GM23338 (cell line): ENCODE measurements at regions not wholly inside any gene's neighbourhood (a gene's known extent, or its start where the extent isn't known, plus 50 kb on each side); places are given as distances from the start of the nearest gene placed in this dataset.

ENCODE experiments used
- ATAC-seq: fragments of 200-7000 bp; cut with Tn5 transposase; 3 replicates; pipeline ENCODE4 v1.9.1; 2020
- DNase-seq: peaks from one replicate; pipeline ENCODE4 v3.0.0-alpha.2; 2015; ENCODE audit warnings: low spot score
- H2AFZ ChIP-seq: fragments of 200-600 bp; sonication (generic); 2 replicates; pipeline ENCODE4 v1.8.0; 2016; ENCODE audit warnings: antibody characterized with exemption, mild to moderate bottlenecking, moderate library complexity
- H3F3A ChIP-seq: fragments of 200-600 bp; sonication (generic); replicated peaks from 2 replicates; pipeline ENCODE4 v1.8.0; 2017; ENCODE audit warnings: antibody characterized with exemption, mixed run types, low read depth
- H3K27ac ChIP-seq: fragments of 200-600 bp; sonication (generic); 2 replicates; pipeline ENCODE4 v1.6.1; 2016; ENCODE audit warnings: low read depth
- H3K27me3 ChIP-seq: fragments of 200-600 bp; sonication (generic); 2 replicates; pipeline ENCODE4 v1.8.0; 2016; ENCODE audit warnings: mild to moderate bottlenecking, mixed run types, moderate library complexity; ENCODE audit not compliant: insufficient read depth
- H3K36me3 ChIP-seq: fragments of 200-600 bp; sonication (generic); 2 replicates; pipeline ENCODE4 v1.8.0; 2016; ENCODE audit warnings: mild to moderate bottlenecking; ENCODE audit not compliant: insufficient read depth
- H3K4me1 ChIP-seq: fragments of 200-600 bp; sonication (generic); 2 replicates; pipeline ENCODE4 v1.8.0; 2016; ENCODE audit warnings: mild to moderate bottlenecking, moderate library complexity; ENCODE audit not compliant: insufficient read depth
- H3K4me2 ChIP-seq: fragments of 200-600 bp; sonication (generic); 2 replicates; pipeline ENCODE4 v1.7.1; 2017; ENCODE audit warnings: mixed run types
- H3K4me3 ChIP-seq: fragments of 200-600 bp; sonication (generic); 2 replicates; pipeline ENCODE4 v1.6.1; 2016; ENCODE audit warnings: mixed run types
- H3K79me2 ChIP-seq: fragments of 200-600 bp; sonication (generic); replicated peaks from 2 replicates; pipeline ENCODE4 v1.8.0; 2017; ENCODE audit warnings: mild to moderate bottlenecking; ENCODE audit not compliant: insufficient read depth
- H3K9me2 ChIP-seq: fragments of 200-600 bp; sonication (generic); 2 replicates; pipeline ENCODE4 v1.8.0; 2017; ENCODE audit not compliant: insufficient read depth
- H4K20me1 ChIP-seq: fragments of 200-600 bp; sonication (generic); replicated peaks from 2 replicates; pipeline ENCODE4 v1.8.0; 2017; ENCODE audit warnings: mild to moderate bottlenecking; ENCODE audit not compliant: insufficient read depth
- H3K27ac Mint-ChIP-seq: 2 replicates; pipeline ENCODE4 v1.8.0; 2020; ENCODE audit warnings: inconsistent platforms, mild to moderate bottlenecking, moderate library complexity, mixed read lengths
- H3K27me3 Mint-ChIP-seq: 3 replicates; pipeline ENCODE4 v1.8.0; 2022; ENCODE audit warnings: low read depth, mild to moderate bottlenecking, moderate library complexity, mixed read lengths, inconsistent platforms; ENCODE audit not compliant: insufficient read depth, poor library complexity
- H3K36me3 Mint-ChIP-seq: 3 replicates; pipeline ENCODE4 v1.8.0; 2021; ENCODE audit warnings: low read depth, mild to moderate bottlenecking, inconsistent platforms, moderate library complexity, mixed read lengths
- H3K4me1 Mint-ChIP-seq: 3 replicates; pipeline ENCODE4 v1.8.0; 2020; ENCODE audit warnings: mild to moderate bottlenecking, inconsistent platforms, mixed read lengths
- H3K4me3 Mint-ChIP-seq: 3 replicates; pipeline ENCODE4 v1.8.0; 2021; ENCODE audit warnings: moderate library complexity, mild to moderate bottlenecking, inconsistent platforms, mixed read lengths
- H3K9me3 Mint-ChIP-seq: 3 replicates; pipeline ENCODE4 v1.8.0; 2020; ENCODE audit warnings: moderate library complexity, mild to moderate bottlenecking, inconsistent platforms, mixed read lengths
- CREB1 ChIP-seq: fragments of 250-450 bp; sonication (Bioruptor Pico); IDR thresholded peaks from 2 replicates; pipeline ENCODE4 v1.5.0; 2020; ENCODE audit warnings: low read depth, mild to moderate bottlenecking, moderate library complexity
- EZH2 ChIP-seq: fragments of 200-600 bp; sonication (generic); IDR thresholded peaks from one replicate; pipeline ENCODE4 v1.8.0; 2017; ENCODE audit warnings: antibody characterized with exemption, mild to moderate bottlenecking, low read depth; ENCODE audit not compliant: unreplicated experiment
- EZH2phosphoT487 ChIP-seq: fragments of 200-600 bp; sonication (generic); IDR thresholded peaks from one replicate; pipeline ENCODE4 v1.8.1; 2018; ENCODE audit warnings: antibody characterized with exemption; ENCODE audit not compliant: unreplicated experiment
- JUNB ChIP-seq: IDR thresholded peaks from one replicate; pipeline ENCODE4 v1.6.1; 2016; ENCODE audit warnings: antibody characterized with exemption; ENCODE audit not compliant: unreplicated experiment
- NANOG ChIP-seq: IDR thresholded peaks from 2 replicates; pipeline ENCODE4 v1.6.1; 2016; ENCODE audit warnings: antibody characterized with exemption, borderline replicate concordance
- POLR2AphosphoS5 ChIP-seq: IDR thresholded peaks from 2 replicates; pipeline ENCODE4 v1.6.1; 2016; ENCODE audit warnings: antibody characterized with exemption, low read depth
- STAT1 ChIP-seq: IDR thresholded peaks from one replicate; pipeline ENCODE4 v1.6.1; 2016; ENCODE audit warnings: antibody characterized with exemption; ENCODE audit not compliant: unreplicated experiment
- ZNF114 ChIP-seq: fragments of 250-450 bp; sonication (Bioruptor Pico); IDR thresholded peaks from 2 replicates; pipeline ENCODE4 v1.5.0; 2020; ENCODE audit warnings: mild to moderate bottlenecking, moderate library complexity
- ZNF331 ChIP-seq: fragments of 250-450 bp; sonication (Bioruptor Pico); IDR thresholded peaks from 2 replicates; pipeline ENCODE4 v1.5.0; 2020; ENCODE audit warnings: low read depth, mild to moderate bottlenecking, moderate library complexity
- TF ChIP-seq, protein P1 (sequence below): IDR thresholded peaks from 2 replicates; pipeline ENCODE4 v1.6.1; 2016; ENCODE audit warnings: antibody characterized with exemption
- TF ChIP-seq, protein P2 (sequence below), 2 experiments: fragments of 200-600 bp in 1 of 2; sonication (generic) in 1 of 2; conservative IDR thresholded peaks; 2 replicates each; pipeline versions ENCODE4 v1.5.1 to v1.6.1; 2016 to 2017; ENCODE audit warnings: antibody characterized with exemption in 2 of 2, low read depth in 2 of 2, mild to moderate bottlenecking in 2 of 2, moderate library complexity in 1 of 2
- TF ChIP-seq, protein P3 (sequence below): IDR thresholded peaks from one replicate; pipeline ENCODE4 v1.6.1; 2018; ENCODE audit warnings: antibody characterized with exemption; ENCODE audit not compliant: unreplicated experiment

DNA sequence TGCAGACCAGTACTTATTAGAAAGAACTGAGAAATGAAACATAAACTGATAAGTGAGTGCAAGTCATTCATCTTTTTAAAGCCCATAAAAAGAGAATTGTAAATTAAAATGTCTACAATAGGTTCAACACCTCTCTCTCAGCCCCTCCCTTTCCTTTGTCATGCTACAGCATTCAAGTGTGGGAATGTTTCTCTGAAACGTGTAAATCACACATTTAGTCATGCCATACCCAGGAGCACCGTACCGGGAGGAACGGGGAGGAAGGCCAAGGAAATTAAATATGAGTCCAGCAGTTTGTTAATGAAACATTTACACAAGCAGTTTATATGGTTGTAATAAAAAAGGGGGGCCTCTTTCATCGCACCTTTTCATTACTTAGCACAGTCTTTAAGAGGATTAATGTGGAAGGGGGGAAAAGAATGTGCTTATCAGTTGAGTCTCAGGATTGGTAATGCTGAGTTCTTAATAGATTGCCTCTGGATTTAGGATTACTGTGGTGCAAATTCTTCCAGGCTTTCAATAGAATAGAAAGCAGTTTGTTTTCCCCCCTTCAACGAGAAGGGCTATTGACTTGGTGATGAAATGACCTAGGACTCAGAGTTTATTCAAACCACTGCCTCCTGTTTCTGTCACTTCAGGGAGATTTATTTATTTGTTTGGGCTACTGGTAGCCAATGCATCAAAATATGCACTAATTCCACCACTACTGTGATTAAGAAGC lies 176.0 kb upstream of the ZNF608 start (continued):
- no peak for TF ChIP-seq ZNF331 (CRISPR knock-in tag)
- TF ChIP-seq, protein P1, sequence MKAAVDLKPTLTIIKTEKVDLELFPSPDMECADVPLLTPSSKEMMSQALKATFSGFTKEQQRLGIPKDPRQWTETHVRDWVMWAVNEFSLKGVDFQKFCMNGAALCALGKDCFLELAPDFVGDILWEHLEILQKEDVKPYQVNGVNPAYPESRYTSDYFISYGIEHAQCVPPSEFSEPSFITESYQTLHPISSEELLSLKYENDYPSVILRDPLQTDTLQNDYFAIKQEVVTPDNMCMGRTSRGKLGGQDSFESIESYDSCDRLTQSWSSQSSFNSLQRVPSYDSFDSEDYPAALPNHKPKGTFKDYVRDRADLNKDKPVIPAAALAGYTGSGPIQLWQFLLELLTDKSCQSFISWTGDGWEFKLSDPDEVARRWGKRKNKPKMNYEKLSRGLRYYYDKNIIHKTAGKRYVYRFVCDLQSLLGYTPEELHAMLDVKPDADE, result no peak
- no peak; the same call in 1 of the 2 replicates for TF ChIP-seq NANOG
- no peak for TF ChIP-seq POLR2AphosphoS5
- TF ChIP-seq EZH2phosphoT487, result no peak
- no peak for TF ChIP-seq CREB1 (CRISPR knock-in tag)
- TF ChIP-seq, protein P2, sequence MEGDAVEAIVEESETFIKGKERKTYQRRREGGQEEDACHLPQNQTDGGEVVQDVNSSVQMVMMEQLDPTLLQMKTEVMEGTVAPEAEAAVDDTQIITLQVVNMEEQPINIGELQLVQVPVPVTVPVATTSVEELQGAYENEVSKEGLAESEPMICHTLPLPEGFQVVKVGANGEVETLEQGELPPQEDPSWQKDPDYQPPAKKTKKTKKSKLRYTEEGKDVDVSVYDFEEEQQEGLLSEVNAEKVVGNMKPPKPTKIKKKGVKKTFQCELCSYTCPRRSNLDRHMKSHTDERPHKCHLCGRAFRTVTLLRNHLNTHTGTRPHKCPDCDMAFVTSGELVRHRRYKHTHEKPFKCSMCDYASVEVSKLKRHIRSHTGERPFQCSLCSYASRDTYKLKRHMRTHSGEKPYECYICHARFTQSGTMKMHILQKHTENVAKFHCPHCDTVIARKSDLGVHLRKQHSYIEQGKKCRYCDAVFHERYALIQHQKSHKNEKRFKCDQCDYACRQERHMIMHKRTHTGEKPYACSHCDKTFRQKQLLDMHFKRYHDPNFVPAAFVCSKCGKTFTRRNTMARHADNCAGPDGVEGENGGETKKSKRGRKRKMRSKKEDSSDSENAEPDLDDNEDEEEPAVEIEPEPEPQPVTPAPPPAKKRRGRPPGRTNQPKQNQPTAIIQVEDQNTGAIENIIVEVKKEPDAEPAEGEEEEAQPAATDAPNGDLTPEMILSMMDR (conservative IDR thresholded peaks at IDR 0.05; ENCODE audit: low read depth in 2 of 2), result no peak
- TF ChIP-seq STAT1, result no peak

DNA sequence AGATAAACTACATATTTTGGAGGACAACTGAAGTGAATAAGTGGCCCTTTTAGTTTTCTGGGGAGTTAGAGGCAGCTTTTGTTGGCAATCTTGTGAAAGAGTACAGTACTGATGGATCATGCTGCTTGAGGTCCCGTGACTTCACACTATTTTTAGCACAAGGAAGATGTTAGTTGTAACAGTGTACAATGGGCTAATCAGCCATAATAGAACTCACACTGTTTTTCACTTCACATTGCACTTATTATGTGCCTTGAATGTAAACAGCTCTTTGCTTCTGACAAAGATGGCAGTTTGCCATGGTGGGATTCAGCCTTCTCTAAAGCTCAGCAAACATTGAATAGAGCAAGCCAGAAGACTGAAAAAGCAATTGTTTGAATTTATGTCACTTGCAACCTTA lies 176.7 kb upstream of the ZNF608 start:
- Mint-ChIP-seq H3K4me1 (peaks cover 4% of the 10 kb centered on the region; the same call in 2 of the 3 replicates), H3K9me3 (no peaks in the 10 kb centered on the region), H3K36me3 (peaks cover 4% of the 10 kb centered on the region; the same call in 1 of the 3 replicates), H3K27ac (no peak overlapping the region), H3K4me3 (no peak overlapping the region), H3K27me3 (no peaks in the 10 kb centered on the region)
- no peaks in the 10 kb centered on the region for H4K20me1 ChIP-seq
- H3K4me2 ChIP-seq, result peak overlapping the region; percentile 45
- no peak overlapping the region for H2AFZ ChIP-seq
- peak overlapping the region; percentile 70; the same call in 1 of the 2 replicates for H3K27ac ChIP-seq
- H3K4me1 ChIP-seq, result peaks cover 58% of the 10 kb centered on the region
- ATAC-seq (no peak), DNase-seq (no peak)
- H3K36me3 ChIP-seq, result no peaks in the 10 kb centered on the region
- no peaks in the 10 kb centered on the region for H3K27me3 ChIP-seq
- no peaks in the 10 kb centered on the region for H3K9me2 ChIP-seq
- H3F3A ChIP-seq, result no peaks in the 10 kb centered on the region
- no peaks in the 10 kb centered on the region for H3K79me2 ChIP-seq
- no peak overlapping the region; the same call in 1 of the 2 replicates for H3K4me3 ChIP-seq
- TF ChIP-seq JUNB (no peak), POLR2AphosphoS5 (no peak), EZH2 (no peak), ZNF114 (no peak), EZH2phosphoT487 (no peak), STAT1 (no peak), NANOG (no peak), CREB1 (CRISPR knock-in tag) (no peak)
- TF ChIP-seq, protein P2 (conservative IDR thresholded peaks at IDR 0.05; ENCODE audit: low read depth in 2 of 2), result no peak
- TF ChIP-seq, protein P1, result no peak
- TF ChIP-seq, protein P3, sequence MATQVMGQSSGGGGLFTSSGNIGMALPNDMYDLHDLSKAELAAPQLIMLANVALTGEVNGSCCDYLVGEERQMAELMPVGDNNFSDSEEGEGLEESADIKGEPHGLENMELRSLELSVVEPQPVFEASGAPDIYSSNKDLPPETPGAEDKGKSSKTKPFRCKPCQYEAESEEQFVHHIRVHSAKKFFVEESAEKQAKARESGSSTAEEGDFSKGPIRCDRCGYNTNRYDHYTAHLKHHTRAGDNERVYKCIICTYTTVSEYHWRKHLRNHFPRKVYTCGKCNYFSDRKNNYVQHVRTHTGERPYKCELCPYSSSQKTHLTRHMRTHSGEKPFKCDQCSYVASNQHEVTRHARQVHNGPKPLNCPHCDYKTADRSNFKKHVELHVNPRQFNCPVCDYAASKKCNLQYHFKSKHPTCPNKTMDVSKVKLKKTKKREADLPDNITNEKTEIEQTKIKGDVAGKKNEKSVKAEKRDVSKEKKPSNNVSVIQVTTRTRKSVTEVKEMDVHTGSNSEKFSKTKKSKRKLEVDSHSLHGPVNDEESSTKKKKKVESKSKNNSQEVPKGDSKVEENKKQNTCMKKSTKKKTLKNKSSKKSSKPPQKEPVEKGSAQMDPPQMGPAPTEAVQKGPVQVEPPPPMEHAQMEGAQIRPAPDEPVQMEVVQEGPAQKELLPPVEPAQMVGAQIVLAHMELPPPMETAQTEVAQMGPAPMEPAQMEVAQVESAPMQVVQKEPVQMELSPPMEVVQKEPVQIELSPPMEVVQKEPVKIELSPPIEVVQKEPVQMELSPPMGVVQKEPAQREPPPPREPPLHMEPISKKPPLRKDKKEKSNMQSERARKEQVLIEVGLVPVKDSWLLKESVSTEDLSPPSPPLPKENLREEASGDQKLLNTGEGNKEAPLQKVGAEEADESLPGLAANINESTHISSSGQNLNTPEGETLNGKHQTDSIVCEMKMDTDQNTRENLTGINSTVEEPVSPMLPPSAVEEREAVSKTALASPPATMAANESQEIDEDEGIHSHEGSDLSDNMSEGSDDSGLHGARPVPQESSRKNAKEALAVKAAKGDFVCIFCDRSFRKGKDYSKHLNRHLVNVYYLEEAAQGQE, result no peak
